A673 (cell line): ENCODE measurements at regions not wholly inside any gene's neighbourhood (a gene's known extent, or its start where the extent isn't known, plus 50 kb on each side); places are given as distances from the start of the nearest gene placed in this dataset.

Source experiments
- CTCF ChIP-seq: fragments of 300-800, 200-600 bp; sonication (generic); conservative IDR thresholded peaks from 2 replicates; pipeline ENCODE4 v1.5.1; 2017; ENCODE audit warnings: low read depth, mild to moderate bottlenecking, antibody characterized with exemption, low read length, moderate library complexity, mixed read lengths
- EZH2 ChIP-seq: fragments of 200-600 bp; sonication (generic); IDR thresholded peaks from 2 replicates; pipeline ENCODE4 v1.6.1; 2017; ENCODE audit warnings: borderline replicate concordance, low read depth, mild to moderate bottlenecking, mixed read lengths, antibody characterized with exemption, low read length; ENCODE audit not compliant: poor library complexity, severe bottlenecking

GRCh38 chr21:34296878-34297277 lies 66.9 kb upstream of the KCNE2 start:
- TF ChIP-seq CTCF: no peak
- TF ChIP-seq EZH2: no peak
